Liver (tissue), 8 donors: ENCODE measurements at regions not wholly inside any gene's neighbourhood (a gene's known extent, or its start where the extent isn't known, plus 50 kb on each side); places are given as distances from the start of the nearest gene placed in this dataset.
"Not testable (repeated sequence)": the region's sequence is repeated elsewhere in the genome, so short reads cannot be mapped to it uniquely, and the experiment has no call there.

Experiments
- DNase-seq: peaks from one replicate; pipeline ENCODE4 v3.0.0-alpha.2; 2017; ENCODE audit warnings: low spot score
- H3K27ac ChIP-seq, 2 donors: one replicate each; pipeline ENCODE4 v1.7.0; 2013; ENCODE audit warnings: inconsistent platforms in 2 of 2, low read length in 2 of 2, control low read depth in 1 of 2, low read depth in 1 of 2, mild to moderate bottlenecking in 1 of 2
- H3K27me3 ChIP-seq, 4 donors: one replicate each; pipeline versions ENCODE4 v1.6.1 to v1.7.0; 2013; ENCODE audit warnings: low read length in 3 of 4, inconsistent platforms in 1 of 4, mild to moderate bottlenecking in 1 of 4, moderate library complexity in 1 of 4; ENCODE audit not compliant: control insufficient read depth in 4 of 4, insufficient read depth in 4 of 4
- H3K36me3 ChIP-seq, 4 donors: one replicate each; pipeline versions ENCODE4 v1.6.1 to v1.7.0; 2013; ENCODE audit warnings: low read length in 3 of 4, mild to moderate bottlenecking in 3 of 4, low read depth in 1 of 4, moderate library complexity in 1 of 4; ENCODE audit not compliant: control insufficient read depth in 4 of 4, insufficient read depth in 3 of 4
- H3K4me1 ChIP-seq, 4 donors: one replicate each; pipeline versions ENCODE4 v1.6.1 to v1.7.0; 2013; ENCODE audit warnings: low read length in 3 of 4, mild to moderate bottlenecking in 3 of 4, moderate library complexity in 1 of 4; ENCODE audit not compliant: control insufficient read depth in 4 of 4, insufficient read depth in 4 of 4
- H3K4me3 ChIP-seq, 3 donors: one replicate each; pipeline versions ENCODE4 v1.6.1 to v1.7.0; 2013; ENCODE audit warnings: low read length in 3 of 3, control low read depth in 1 of 3, low read depth in 1 of 3, mild to moderate bottlenecking in 1 of 3
- H3K9ac ChIP-seq, 2 donors: one replicate each; pipeline ENCODE4 v1.7.0; 2013; ENCODE audit warnings: low read length in 2 of 2, mild to moderate bottlenecking in 2 of 2, moderate library complexity in 2 of 2, control low read depth in 1 of 2, low read depth in 1 of 2
- H3K9me3 ChIP-seq, 4 donors: one replicate each; pipeline versions ENCODE4 v1.6.1 to v1.7.0; 2013; ENCODE audit warnings: low read length in 3 of 4; ENCODE audit not compliant: control insufficient read depth in 4 of 4
- CTCF ChIP-seq: fragments of 150-350 bp; IDR thresholded peaks from 2 replicates; pipeline ENCODE4 v1.5.1; 2017; ENCODE audit warnings: improper control_type of control experiment, low read depth, low read length; ENCODE audit not compliant: missing input control
- FOXA1 ChIP-seq: IDR thresholded peaks from 2 replicates; pipeline ENCODE4 v1.6.1; 2016; ENCODE audit warnings: antibody characterized with exemption
- FOXA2 ChIP-seq: IDR thresholded peaks from 2 replicates; pipeline ENCODE4 v1.6.1; 2016; ENCODE audit warnings: antibody characterized with exemption
- GABPA ChIP-seq, 2 donors: IDR thresholded peaks in 1 of 2; conservative IDR thresholded peaks in 1 of 2; 2 replicates each; pipeline ENCODE4 v1.6.1; 2016; ENCODE audit warnings: antibody characterized with exemption in 2 of 2, mild to moderate bottlenecking in 1 of 2, moderate library complexity in 1 of 2
- HNF4A ChIP-seq, 2 donors: conservative IDR thresholded peaks; 2 replicates each; pipeline ENCODE4 v1.6.1; 2016; ENCODE audit warnings: antibody characterized with exemption in 2 of 2, mild to moderate bottlenecking in 2 of 2
- HNF4G ChIP-seq: IDR thresholded peaks from 2 replicates; pipeline ENCODE4 v1.6.1; 2016; ENCODE audit warnings: antibody characterized with exemption
- JUND ChIP-seq, 2 donors: IDR thresholded peaks; 2 replicates each; pipeline ENCODE4 v1.6.1; 2016; ENCODE audit warnings: antibody characterized with exemption in 2 of 2
- MAX ChIP-seq: IDR thresholded peaks from 2 replicates; pipeline ENCODE4 v1.6.1; 2016; ENCODE audit warnings: antibody characterized with exemption
- NR2F2 ChIP-seq: IDR thresholded peaks from 2 replicates; pipeline ENCODE4 v1.6.1; 2016; ENCODE audit warnings: antibody characterized with exemption
- RAD21 ChIP-seq, 2 donors: IDR thresholded peaks; 2 replicates each; pipeline ENCODE4 v1.6.1; 2016; ENCODE audit warnings: antibody characterized with exemption in 2 of 2, mild to moderate bottlenecking in 2 of 2
- REST ChIP-seq: IDR thresholded peaks from 2 replicates; pipeline ENCODE4 v1.6.1; 2016; ENCODE audit warnings: antibody characterized with exemption, mild to moderate bottlenecking
- TAF1 ChIP-seq: conservative IDR thresholded peaks from 2 replicates; pipeline ENCODE4 v1.6.1; 2016; ENCODE audit warnings: antibody characterized with exemption, mild to moderate bottlenecking
- WGBS: extraction: QIAGEN DNeasy Blood & Tissue Kit; methylation state at CpG from one replicate; pipeline ENCODE4 v1.1.7; 2013; 5-methylcytosine and 5-hydroxymethylcytosine counted together
- TF ChIP-seq, protein P1 (sequence below): IDR thresholded peaks from 2 replicates; pipeline ENCODE4 v1.6.1; 2016; ENCODE audit warnings: antibody characterized with exemption
- donor health status: healthy.
- donor health status: healthy.
- donor health status: healthy.
- donor health status: healthy.
- donor health status: healthy.

- Histone ChIP-seq H3K27ac (no peak overlapping the region), H3K4me3 (no peak overlapping the region), H3K36me3 (no peaks in the 10 kb centered on the region), H3K27me3 (no peaks in the 10 kb centered on the region), H3K4me1 (no peaks in the 10 kb centered on the region), H3K9ac (no peak overlapping the region), H3K9me3 (no peaks in the 10 kb centered on the region)
- no peak for DNase-seq
- TF ChIP-seq TAF1 (no peak), RAD21 (IDR thresholded peaks at IDR 0.05) (no peak), REST (no peak), GABPA (IDR thresholded peaks at IDR 0.05 in 1 of 2, conservative IDR thresholded peaks at IDR 0.05 in 1 of 2) (no peak), NR2F2 (no peak), JUND (IDR thresholded peaks at IDR 0.05) (no peak), HNF4A (conservative IDR thresholded peaks at IDR 0.05) (no peak), FOXA2 (no peak), HNF4G (no peak), CTCF (no peak), MAX (no peak), FOXA1 (no peak)
- TF ChIP-seq, protein P1, sequence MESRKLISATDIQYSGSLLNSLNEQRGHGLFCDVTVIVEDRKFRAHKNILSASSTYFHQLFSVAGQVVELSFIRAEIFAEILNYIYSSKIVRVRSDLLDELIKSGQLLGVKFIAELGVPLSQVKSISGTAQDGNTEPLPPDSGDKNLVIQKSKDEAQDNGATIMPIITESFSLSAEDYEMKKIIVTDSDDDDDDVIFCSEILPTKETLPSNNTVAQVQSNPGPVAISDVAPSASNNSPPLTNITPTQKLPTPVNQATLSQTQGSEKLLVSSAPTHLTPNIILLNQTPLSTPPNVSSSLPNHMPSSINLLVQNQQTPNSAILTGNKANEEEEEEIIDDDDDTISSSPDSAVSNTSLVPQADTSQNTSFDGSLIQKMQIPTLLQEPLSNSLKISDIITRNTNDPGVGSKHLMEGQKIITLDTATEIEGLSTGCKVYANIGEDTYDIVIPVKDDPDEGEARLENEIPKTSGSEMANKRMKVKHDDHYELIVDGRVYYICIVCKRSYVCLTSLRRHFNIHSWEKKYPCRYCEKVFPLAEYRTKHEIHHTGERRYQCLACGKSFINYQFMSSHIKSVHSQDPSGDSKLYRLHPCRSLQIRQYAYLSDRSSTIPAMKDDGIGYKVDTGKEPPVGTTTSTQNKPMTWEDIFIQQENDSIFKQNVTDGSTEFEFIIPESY, result no peak
- 50% methylated on average over 7 of the region's 7 CpGs for WGBS
These were observed 645.1 kb downstream of the KCNJ18 start for GRCh38 chr17:22337467-22337866.

DNA sequence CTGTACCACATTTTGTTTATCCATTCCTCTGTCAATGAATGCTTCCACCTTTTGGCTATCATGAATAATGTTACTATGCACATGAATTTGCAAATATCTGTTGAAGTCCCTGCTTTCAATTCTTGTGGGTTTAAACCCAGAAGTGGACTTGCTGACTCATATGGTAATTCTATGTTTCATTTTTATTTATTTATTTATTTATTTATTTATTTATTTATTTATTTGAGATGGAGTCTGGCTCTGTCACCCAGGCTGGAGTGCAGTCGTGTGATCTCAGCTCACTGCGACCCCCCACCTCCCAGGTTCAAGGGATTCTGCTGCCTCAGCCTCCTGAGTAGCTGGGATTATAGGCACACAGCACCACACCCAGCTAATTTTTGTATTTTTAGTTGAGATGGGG, 664.3 kb downstream of the KCNJ18 start:
- not testable (repeated sequence) for H3K27ac ChIP-seq, H3K9ac ChIP-seq, DNase-seq, H3K27me3 ChIP-seq, H3K9me3 ChIP-seq, H3K4me3 ChIP-seq, H3K4me1 ChIP-seq, H3K36me3 ChIP-seq
- 46% methylated on average over 2 of the region's 2 CpGs for WGBS

DNA sequence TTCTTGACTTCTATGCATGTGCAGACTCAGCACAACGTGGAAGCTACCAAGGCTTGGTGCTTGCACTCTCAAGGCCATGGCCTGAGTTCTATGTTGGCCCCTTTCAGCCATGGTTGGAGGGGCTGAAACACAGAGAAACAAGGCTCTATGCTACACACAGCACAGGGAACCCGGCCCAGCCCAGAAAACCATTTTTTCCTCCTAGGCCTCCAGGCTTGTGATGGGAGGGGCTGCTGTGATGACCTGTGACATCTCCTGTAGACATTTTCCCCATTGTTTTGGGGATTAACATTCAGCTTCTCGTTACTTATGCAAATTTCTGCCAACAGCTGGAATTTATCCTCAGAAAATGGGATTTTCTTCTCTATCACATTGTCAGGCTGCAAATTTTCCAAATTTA, 678.7 kb downstream of the KCNJ18 start:
- H3K27me3 ChIP-seq, H3K4me3 ChIP-seq, H3K9ac ChIP-seq, H3K9me3 ChIP-seq, DNase-seq, H3K4me1 ChIP-seq, H3K27ac ChIP-seq, H3K36me3 ChIP-seq: not testable (repeated sequence)
- 27% methylated on average over 3 of the region's 3 CpGs for WGBS
